GM19238 (cell line): ENCODE measurements at regions not wholly inside any gene's neighbourhood (a gene's known extent, or its start where the extent isn't known, plus 50 kb on each side); places are given as distances from the start of the nearest gene placed in this dataset.
"Not testable (repeated sequence)": the region's sequence is repeated elsewhere in the genome, so short reads cannot be mapped to it uniquely, and the experiment has no call there.

ENCODE experiments used
- DNase-seq: peaks from one replicate; pipeline ENCODE4 v3.0.0; 2011; ENCODE audit warnings: low spot score; ENCODE audit not compliant: insufficient read length

DNA sequence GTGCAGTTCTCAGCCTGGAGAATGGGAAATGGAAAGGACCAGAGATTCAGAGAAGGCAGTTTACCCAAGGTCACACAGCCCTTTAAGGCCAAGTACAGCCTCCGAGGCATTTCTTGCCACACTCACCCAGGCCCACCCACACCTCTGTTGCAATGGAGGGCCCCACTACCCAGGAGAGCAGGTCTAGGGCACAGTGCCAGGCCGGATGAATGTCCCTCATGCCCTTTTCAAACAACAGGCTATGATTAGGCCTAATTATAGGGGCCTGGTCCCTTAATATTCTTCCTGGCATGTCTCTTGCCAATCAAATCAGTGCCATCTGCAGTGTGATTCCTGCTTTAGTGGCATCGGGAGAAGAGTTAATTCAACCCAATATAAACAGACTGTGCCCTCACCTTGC lies 195.3 kb downstream of the KLRB1 start:
- DNase-seq, result not testable (repeated sequence)

DNA sequence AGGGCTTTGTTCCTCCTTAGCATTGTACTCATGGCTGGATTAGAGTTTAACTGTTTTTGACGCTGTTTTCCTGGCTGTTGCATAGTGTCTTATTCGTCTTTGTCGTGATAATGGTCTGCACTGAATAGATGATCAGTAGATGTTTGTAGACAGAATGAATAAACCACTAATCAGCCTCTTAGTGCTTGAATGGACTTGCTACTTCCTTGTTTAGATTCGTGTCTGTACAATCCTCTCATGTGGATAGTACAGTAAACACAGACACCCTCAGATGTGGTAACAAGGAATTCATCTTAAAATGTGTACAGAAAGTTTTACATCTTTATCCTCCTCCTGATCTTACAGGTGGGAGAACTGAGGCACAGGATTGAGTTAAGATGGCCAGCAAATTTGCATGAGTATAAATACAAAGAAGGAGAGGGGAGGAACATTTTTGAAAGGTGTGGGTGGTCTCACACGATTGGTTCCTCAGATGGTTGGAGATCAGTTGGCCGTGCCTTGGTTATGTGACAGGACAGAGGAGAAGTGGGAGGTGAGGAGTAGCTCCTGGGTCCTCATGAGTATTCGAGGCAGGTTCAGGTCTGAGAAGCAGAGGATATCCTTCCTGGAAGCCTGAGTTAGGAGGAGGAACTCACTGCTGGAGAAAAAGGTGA lies 196.0 kb downstream of the KLRB1 start:
- not testable (repeated sequence) for DNase-seq

- not testable (repeated sequence) for DNase-seq
Observed at GRCh38 chr12:9407425-9407748, 199.2 kb upstream of the PZP start.

GRCh38 chr12:9406564-9407424 lies 198.6 kb upstream of the PZP start:
- DNase-seq, result no peak

GRCh38 chr12:9405886-9406563 lies 197.8 kb upstream of the PZP start:
- no peak for DNase-seq

DNA sequence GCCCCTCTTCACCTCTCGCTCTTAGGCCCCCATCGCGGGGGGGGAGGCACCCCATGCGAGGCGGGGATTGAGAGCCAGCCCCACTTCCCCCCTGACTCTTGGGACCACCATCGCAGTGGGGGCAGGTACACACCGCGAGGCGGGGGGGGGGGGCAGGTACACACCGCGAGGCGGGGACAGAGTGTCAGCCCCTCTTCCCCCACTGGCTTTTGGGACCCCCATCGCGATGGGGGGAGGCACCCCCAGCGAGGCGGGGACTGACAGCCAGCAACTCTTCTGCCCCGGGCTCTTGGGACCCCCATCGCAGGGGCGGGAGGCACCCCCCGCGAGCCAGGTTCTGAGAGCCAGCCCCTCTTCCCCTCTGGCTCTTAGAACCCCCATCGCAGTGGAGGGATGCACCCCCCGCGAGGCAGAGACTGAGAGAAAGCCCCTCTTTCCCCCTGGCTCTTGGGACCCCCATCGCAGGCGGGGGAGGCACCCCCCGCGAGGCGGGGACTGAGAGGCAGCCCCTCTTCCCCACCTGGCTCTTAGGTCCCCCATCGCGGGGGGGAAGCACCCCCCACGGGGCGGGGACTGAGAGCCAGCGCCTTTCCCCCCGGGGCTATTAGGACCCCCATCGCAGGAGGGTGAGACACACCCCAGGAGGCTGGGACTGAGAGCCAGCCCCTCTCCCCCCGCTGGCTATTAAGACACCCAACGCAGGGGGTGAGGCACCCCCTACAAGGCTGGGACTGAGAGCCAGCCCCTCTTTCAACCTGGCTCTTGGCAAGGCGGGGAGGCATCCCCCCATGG lies 196.5 kb upstream of the PZP start:
- DNase-seq, result no peak

GRCh38 chr12:9404031-9404430 lies 195.8 kb upstream of the PZP start:
- no peak for DNase-seq

GRCh38 chr12:9402432-9403040 lies 194.3 kb upstream of the PZP start:
- not testable (repeated sequence) for DNase-seq

DNA sequence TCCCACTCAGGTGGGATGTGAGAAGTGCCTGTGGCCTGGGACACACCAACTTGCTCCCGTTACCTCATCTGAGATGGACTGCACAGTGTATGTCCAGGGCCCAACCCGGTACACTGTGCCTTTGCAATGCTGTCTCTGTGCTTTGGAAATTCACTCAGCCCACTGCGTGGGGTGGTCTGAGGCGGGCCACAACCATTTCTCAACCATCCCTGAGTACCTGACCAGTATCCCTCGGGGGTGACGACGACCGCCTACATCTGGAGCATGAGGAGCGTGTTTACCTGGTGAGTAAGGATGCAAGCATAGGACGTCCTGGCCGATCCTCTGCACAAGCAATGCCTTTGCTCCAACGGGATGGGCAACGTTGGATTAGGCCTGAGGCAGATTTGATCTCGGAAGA lies 188.2 kb upstream of the PZP start:
- not testable (repeated sequence) for DNase-seq

DNA sequence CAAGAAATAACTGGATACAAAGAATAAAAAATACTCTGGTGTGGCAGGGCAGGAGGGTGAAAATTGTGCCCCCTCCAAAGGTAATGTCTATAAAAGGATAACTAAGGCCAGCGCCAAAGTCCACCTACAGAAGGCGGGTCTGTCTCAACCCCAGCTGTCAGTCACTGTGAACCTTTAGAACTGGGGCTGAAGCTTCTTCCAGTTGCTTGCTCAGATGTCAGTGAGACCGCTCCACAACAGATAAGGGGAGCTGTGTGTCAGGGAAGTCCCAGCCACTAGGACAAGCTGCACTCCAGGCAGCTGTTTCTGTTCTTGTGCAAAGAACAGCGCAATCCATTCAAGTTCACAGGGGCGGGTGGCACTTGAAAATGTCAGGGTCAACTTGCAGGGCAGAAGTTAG lies 187.0 kb upstream of the PZP start:
- DNase-seq, result not testable (repeated sequence)

GRCh38 chr12:9392842-9393241 lies 184.6 kb upstream of the PZP start:
- no peak for DNase-seq

GRCh38 chr12:9391815-9392214 lies 183.6 kb upstream of the PZP start:
- DNase-seq, result no peak

DNA sequence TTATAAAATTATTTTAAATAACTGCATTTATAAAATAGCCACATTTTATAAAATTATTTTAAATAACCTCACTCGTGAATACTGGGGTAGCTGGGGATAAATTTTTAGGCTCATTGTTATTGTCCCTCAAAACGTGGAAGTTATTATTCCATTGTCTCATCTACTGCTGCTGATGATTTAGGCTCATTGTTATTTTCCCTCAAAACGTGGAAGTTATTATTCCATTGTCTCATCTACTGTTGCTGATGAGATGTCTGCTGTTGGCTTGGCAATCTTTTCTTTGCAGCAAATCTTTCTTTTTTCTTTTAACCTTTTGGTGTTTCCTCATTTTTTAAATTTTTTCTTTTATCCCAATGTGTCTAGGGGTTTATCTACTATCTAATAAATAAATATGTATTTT lies 182.6 kb upstream of the PZP start:
- DNase-seq, result no peak

- no peak for DNase-seq
Observed at GRCh38 chr12:9389796-9390195, 181.6 kb upstream of the PZP start.

GRCh38 chr12:9388379-9388778 lies 180.2 kb upstream of the PZP start:
- no peak for DNase-seq

GRCh38 chr12:9387450-9387849 lies 179.3 kb upstream of the PZP start:
- DNase-seq, result no peak

DNA sequence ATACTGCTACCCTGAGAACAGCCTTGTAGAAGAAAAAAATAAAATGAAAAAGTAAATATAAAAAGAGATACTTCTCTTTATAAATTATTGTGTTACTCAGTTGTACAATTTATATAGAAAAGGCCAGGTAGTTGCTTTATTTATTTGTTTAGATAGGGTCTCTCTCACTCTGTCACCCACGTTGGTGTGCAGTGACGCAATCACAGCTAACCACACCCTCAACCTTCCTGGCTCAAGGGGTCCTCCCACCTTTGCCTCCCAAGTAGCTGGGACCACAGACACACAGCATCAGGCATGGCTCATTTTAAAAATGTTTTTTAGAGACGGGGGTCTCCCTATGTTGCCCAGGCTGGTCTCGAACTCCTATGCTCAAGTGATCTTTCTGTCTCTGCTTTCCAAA lies 175.4 kb upstream of the PZP start:
- no peak for DNase-seq

DNA sequence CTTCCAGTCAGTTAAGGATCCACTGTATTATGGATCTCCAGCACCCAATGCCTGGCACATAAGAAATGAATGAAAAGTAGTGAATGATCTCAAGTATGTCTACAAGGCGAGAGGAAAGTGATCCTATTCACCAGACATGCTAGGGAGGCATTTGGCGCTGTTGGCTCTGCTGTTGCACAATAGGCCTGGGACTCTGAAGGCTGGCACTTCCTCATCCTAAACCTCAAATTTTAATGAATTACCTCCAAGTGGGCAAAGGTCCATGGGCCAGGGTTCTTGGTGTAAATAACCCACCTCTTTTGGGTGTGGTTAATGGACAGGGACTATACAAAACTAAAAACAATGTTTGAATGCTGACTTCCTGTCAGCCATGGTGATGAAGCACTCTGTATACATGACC lies 173.4 kb upstream of the PZP start:
- no peak for DNase-seq

- no peak for DNase-seq
Observed at GRCh38 chr12:9380650-9381049, 172.5 kb upstream of the PZP start.

DNA sequence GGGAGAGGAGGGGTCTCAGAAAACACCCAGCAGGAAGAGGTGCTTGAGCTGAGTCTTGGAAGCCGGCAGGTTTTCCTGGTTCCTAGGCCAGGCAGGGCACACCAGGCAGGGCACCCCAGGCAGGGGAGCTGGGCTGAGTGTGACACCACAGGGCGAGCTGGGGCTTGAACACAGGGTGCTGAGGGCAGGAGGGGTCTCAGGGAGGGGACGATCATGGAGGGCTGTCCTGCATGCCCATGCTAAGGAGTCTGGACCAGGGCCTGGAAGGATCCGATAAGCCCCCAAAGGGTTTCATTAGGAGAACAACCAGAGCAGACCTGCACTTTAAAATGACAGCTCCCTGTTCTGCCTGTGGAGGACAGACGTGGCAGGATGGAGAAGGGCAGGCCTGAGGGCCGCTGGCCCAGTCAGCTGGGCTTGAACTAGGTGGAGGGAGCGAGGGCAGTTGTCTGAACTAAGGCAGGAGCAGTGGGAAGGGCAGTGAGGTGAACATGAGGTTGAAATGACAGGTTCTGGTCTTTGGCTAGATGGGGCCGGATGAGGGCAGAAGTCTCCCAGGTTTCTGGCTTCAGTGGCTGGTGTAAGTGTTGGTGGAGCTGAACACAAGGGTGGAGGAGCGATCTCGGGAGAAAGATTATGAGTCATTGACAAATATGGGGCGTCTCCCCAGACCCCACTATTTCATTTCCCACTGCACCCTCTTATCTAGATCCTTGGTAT lies 171.0 kb upstream of the PZP start:
- DNase-seq, result no peak

GRCh38 chr12:9378430-9378835 lies 170.2 kb upstream of the PZP start:
- no peak for DNase-seq
